Epithelial cell of prostate (primary cell): ENCODE measurements at regions not wholly inside any gene's neighbourhood (a gene's known extent, or its start where the extent isn't known, plus 50 kb on each side); places are given as distances from the start of the nearest gene placed in this dataset.

Source experiments
- DNase-seq: peaks from one replicate; pipeline ENCODE4 v3.0.0-alpha.2; 2011; ENCODE audit warnings: low read depth, low spot score
- H3K27ac ChIP-seq: fragments of 450-650 bp; 2 replicates; pipeline ENCODE4 v1.5.1; 2017; ENCODE audit warnings: mild to moderate bottlenecking

DNA sequence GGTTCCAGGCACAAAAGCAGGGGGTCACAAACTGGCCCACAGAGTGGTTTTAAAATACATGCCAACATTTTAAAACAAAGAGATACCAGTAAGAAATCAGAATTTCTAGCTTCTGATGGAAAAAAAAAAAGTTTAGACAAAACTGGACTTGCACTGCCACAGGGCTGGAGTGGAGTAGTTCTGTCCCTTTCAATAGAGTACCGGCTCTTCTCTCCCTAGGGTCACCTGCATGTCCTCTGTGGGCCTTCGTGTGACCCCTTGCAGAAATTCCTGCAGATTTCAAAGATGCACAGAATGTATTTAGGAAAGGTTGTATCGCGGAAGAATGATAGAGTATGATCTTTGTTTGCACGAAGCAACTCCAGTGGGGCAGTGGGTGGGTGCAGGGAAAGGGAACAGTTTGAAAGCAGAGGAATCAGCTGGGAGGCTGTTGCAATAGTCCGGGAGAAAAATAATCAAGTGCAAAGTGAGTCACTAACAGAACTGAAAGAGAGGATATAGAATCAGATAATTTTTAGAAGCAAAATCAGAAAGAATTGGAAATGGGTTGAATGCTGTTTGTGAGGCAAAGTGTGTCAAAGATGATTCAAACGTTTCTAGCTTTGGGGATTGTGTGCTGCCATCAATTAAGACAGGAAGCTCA, 97.3 kb upstream of the STXBP5 start:
- H3K27ac ChIP-seq = no peak overlapping the region
- no peak for DNase-seq

- no peak overlapping the region for H3K27ac ChIP-seq
- no peak for DNase-seq
Observed at GRCh38 chr6:147108259-147108910, 95.8 kb upstream of the STXBP5 start.

DNA sequence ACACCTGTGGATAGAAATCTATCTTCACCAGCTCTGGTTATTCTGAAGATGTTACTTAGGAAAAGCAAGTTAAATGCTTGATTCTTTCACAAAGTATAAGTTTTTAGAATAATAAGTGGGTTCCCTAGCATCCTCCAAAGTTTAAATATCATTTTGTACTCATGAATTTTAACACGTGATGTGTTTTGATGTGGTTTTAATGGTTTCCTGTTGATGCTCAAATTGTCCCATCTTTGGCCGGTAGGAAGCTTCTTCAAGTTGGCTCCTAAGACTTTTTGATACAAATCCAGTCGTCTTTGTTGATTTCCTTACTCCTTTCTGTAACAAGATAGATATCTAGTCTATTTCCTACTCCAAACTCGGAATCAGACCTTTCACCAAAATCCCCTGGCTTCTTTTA, 94.5 kb upstream of the STXBP5 start:
- DNase-seq = no peak
- H3K27ac ChIP-seq = no peak overlapping the region

GRCh38 chr6:147116056-147116455, 88.2 kb upstream of the STXBP5 start:
- no peak for DNase-seq

GRCh38 chr6:147117011-147117410, 87.2 kb upstream of the STXBP5 start:
- no peak for DNase-seq
- H3K27ac ChIP-seq = no peak overlapping the region

More at GRCh38 chr6:147116056-147116455, 88.2 kb upstream of the STXBP5 start:
- no peak overlapping the region for H3K27ac ChIP-seq

- no peak overlapping the region for H3K27ac ChIP-seq
- no peak for DNase-seq
Observed at GRCh38 chr6:147117580-147117979, 86.6 kb upstream of the STXBP5 start.

DNA sequence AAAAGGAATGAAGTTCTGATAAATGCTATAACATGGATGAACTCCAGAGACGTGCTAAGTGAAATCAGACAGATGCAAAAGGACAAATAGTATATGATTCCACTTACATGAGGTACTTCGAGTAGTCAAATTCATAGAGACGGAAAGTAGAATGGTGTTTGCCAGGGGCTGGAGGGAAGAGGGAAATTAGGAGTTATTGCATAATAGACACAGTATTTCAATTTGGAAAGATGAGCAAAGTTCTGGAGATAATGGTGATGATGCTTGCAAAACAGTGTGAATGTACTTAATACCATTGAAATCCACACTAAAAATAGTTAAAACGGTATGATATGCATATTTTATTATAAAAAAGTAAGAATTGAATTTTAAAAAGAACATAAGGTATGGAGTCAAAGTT, 84.9 kb upstream of the STXBP5 start:
- DNase-seq = no peak
- H3K27ac ChIP-seq = no peak overlapping the region

DNA sequence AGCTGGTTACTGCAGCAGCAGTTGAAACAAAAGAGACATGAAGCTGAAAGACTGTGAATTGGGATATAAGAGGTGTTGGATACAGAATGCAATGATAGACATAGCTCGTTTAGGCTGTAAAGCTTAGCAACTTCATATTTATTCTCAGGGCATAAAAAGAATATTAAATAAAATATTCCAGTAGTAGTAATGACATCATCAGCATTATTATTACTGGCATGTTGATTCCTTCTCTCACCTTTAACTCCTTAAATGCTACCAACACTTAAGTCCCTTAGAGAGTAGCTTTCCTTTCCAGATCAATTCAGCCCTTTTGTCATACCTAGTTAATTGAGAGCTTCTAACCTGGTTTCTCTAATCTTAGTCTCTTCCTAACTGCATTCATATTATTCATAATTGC, 81.4 kb upstream of the STXBP5 start:
- DNase-seq = no peak
- H3K27ac ChIP-seq = no peak overlapping the region

DNA sequence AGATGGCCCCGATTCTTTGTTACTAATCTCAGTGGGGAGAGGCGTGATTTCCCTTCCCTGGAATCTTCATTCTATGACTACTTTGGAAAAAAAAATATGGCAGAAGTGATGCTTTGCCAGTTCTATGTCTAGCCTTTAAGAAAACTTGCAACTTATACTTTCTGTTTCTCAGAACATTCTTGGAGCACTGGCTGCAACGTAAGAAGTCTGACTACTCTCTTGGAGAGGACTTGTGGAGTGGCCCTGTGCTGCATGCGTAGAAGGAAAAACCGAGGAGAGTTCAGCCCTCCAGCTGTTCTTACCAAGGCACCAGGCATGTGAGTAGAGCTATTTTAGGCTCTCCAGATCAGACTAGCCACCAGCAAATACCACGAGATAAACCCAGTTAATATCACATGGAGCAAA, 77.6 kb upstream of the STXBP5 start:
- no peak for DNase-seq
- no peak overlapping the region for H3K27ac ChIP-seq

DNA sequence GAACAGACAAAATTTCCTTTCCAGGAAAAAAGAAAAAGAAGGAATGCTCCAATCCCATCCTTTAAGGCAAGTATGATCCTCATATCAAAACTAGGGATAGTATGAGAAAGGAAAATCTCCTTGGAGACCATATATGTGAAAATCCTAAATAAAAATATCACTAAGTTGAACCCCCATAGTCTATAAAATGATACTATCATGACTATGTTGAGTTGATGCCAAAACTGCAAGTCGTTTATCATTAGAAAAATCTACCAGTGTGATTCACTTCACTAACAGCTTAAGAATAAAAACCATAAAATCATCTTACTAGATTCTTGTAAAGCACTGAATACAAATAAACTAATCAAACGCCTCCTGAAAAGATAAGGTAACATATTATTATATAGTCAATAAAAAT, 76.6 kb upstream of the STXBP5 start:
- H3K27ac ChIP-seq = no peak overlapping the region
- no peak for DNase-seq

DNA sequence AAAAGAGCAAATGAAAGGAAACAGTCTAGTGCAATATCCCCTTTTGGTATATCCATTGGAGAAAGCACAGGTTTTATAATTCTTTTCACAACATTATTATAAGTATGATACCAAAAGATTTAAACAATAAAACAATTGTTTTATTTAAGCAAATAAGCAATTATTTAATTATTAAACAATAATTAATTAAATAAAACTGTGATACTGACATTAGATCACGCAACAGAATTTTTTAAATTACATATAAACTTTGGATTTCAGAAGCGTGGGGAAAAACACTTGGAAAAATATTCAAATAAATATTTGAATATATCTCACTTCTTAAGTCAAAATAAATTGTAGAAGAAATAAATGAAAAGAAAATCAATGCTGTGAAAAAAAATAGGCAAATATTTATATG, 76.2 kb upstream of the STXBP5 start:
- no peak for DNase-seq
- no peak overlapping the region for H3K27ac ChIP-seq

DNA sequence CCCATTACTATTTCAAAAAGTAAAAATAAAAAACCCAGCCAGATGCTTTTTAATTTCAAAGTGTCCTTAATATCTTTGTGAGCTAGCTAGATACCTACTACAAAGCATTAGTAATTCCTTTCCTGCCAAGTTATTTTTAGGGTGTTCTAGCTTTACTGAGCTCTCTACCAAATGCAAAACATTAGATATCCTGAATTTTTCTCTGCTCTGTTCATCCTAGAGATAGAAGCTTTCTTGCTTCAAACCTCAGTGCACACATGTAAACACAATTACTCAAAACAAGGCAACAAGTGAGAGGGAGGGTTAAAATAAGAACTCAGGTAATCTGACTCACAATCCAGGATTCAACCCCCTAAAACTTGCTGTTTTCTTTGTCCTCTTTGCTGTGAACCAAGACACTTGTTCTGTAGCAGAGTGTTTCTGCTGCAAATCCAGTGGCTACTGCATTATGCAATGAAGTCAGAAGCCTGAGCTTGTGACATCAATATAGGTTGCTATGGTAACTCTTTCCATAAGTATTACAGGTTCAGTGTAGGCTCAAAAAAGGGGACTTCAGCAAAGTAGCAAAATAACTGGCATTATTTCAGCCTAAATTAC, 72.6 kb upstream of the STXBP5 start:
- DNase-seq = no peak
- no peak overlapping the region for H3K27ac ChIP-seq

GRCh38 chr6:147132889-147133288, 71.3 kb upstream of the STXBP5 start:
- H3K27ac ChIP-seq = peak overlapping the region; percentile 40
- peak; percentile 33 for DNase-seq

DNA sequence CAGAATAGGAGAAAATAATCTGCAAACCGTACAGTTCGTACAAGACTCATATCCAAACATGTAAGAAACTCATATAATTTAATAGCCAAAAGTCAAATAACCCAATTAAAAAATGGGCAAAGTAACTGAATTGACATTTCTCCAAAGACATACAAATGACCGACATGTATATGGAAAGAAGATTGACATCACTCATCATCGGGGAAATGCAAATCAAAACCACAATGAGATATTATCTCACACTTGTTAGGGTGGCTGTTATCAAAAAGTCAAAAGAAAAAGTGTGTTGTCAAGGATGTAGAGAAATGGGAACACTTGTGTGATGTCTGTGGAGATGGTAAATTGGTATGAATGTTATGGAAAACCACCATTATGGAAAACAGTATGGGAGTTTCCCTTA, 70.5 kb upstream of the STXBP5 start:
- DNase-seq = no peak
- H3K27ac ChIP-seq = no peak overlapping the region

GRCh38 chr6:147135211-147135681, 69.0 kb upstream of the STXBP5 start:
- peak overlapping the region; percentile 39 for H3K27ac ChIP-seq
- DNase-seq = peak; percentile 80

GRCh38 chr6:147136057-147136456, 68.2 kb upstream of the STXBP5 start:
- no peak for DNase-seq
- peak overlapping the region; percentile 39 for H3K27ac ChIP-seq

- DNase-seq = no peak
- H3K27ac ChIP-seq = no peak overlapping the region
Observed at GRCh38 chr6:147137986-147138385, 66.2 kb upstream of the STXBP5 start.

DNA sequence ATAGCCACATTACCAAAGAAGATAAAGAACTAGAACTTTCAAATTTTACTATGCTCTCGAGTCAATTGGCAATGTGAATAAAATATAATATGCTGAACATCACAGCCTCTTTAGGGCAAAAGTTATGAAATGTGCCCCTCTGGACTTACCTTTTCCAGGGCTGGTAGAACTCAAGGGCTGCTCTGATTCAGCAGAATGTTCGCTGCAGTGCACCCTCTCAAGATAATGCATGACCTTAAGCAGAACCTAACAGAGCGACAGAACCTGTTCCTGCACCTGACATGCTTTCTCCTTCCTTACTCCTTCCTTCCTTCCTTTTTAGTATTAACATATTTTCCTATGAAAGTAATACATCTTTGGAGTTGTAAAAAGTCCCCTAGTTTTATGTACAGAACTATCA, 65.4 kb upstream of the STXBP5 start:
- no peak for DNase-seq
- H3K27ac ChIP-seq = no peak overlapping the region

GRCh38 chr6:147141711-147142308, 62.4 kb upstream of the STXBP5 start:
- no peak overlapping the region for H3K27ac ChIP-seq
- peak; percentile 48 for DNase-seq

GRCh38 chr6:147142684-147143245, 61.5 kb upstream of the STXBP5 start:
- no peak overlapping the region for H3K27ac ChIP-seq
- DNase-seq = no peak

DNA sequence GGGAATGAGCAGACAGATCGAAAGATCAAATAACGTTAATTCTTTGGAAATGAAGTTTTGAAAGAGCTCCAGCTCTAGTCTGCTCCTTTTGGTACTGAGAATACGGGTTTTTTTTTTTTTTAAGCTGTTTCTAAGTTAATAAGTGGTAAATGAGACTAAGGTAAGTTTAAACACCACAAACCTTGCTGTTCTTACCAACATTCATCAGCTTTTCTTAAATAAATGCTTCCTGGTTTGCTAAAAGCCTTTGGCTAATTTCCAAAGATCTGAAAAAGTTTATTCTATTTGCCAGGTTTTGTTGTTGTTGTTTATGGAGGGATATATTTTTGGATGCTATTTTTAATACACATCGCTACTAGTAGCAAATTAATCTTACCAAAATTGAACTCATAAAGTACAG, 55.1 kb upstream of the STXBP5 start:
- H3K27ac ChIP-seq = no peak overlapping the region

More for the DNA sequence above, 55.1 kb upstream of the STXBP5 start:
- DNase-seq = no peak
